Osteoblast (primary cell): ENCODE measurements at regions not wholly inside any gene's neighbourhood (a gene's known extent, or its start where the extent isn't known, plus 50 kb on each side); places are given as distances from the start of the nearest gene placed in this dataset.

Experiments
- DNase-seq: peaks from one replicate; pipeline ENCODE4 v3.0.0; 2011; ENCODE audit warnings: low spot score, mixed read lengths; ENCODE audit not compliant: insufficient read length; ENCODE audit errors: missing footprints
- H2AFZ ChIP-seq: 2 replicates; pipeline ENCODE4 v1.6.0; 2011; ENCODE audit warnings: mild to moderate bottlenecking, low read length
- H3K27ac ChIP-seq: 2 replicates; pipeline ENCODE4 v1.5.1; 2011; ENCODE audit warnings: mild to moderate bottlenecking, low read depth, low read length, moderate library complexity
- H3K27me3 ChIP-seq: 2 replicates; pipeline ENCODE4 v1.6.0; 2012; ENCODE audit warnings: mild to moderate bottlenecking, control low read depth, inconsistent platforms, low read length, moderate library complexity; ENCODE audit not compliant: insufficient read depth
- H3K36me3 ChIP-seq: 2 replicates; pipeline ENCODE4 v1.5.1; 2011; ENCODE audit warnings: mild to moderate bottlenecking, low read length, control low read depth, moderate library complexity; ENCODE audit not compliant: insufficient read depth
- H3K4me1 ChIP-seq: 2 replicates; pipeline ENCODE4 v1.5.1; 2011; ENCODE audit warnings: mild to moderate bottlenecking, low read length, control low read depth, moderate library complexity; ENCODE audit not compliant: insufficient read depth
- H3K4me2 ChIP-seq: 2 replicates; pipeline ENCODE4 v1.6.0; 2011; ENCODE audit warnings: mild to moderate bottlenecking, low read length; ENCODE audit not compliant: insufficient read depth
- H3K4me3 ChIP-seq: fragments of 200-600 bp; sonication (generic); 3 replicates; pipeline ENCODE4 v1.5.1; 2012; ENCODE audit warnings: mild to moderate bottlenecking, low read length, inconsistent platforms; ENCODE audit not compliant: insufficient read depth
- H3K79me2 ChIP-seq: 2 replicates; pipeline ENCODE4 v1.6.0; 2012; ENCODE audit warnings: mild to moderate bottlenecking, low read length, control low read depth, inconsistent platforms; ENCODE audit not compliant: insufficient read depth
- H3K9me3 ChIP-seq: 2 replicates; pipeline ENCODE4 v1.5.1; 2011; ENCODE audit warnings: low read depth, low read length, control low read depth
- H4K20me1 ChIP-seq: 2 replicates; pipeline ENCODE4 v1.6.0; 2012; ENCODE audit warnings: mild to moderate bottlenecking, low read length, control low read depth; ENCODE audit not compliant: insufficient read depth
- CTCF ChIP-seq: IDR thresholded peaks from 2 replicates; pipeline ENCODE4 v1.5.1; 2011; ENCODE audit warnings: mild to moderate bottlenecking, low read depth, low read length, moderate library complexity; ENCODE audit errors: extremely low read depth

- H3K4me2 ChIP-seq, result no peak overlapping the region
- H4K20me1 ChIP-seq, result no peaks in the 10 kb centered on the region
- DNase-seq, result no peak
Observed at GRCh38 chr4:75235359-75235951, 278.7 kb downstream of the RCHY1 start.

GRCh38 chr4:75232546-75232945 lies 281.7 kb downstream of the RCHY1 start:
- Histone ChIP-seq H3K4me1 (no peaks in the 10 kb centered on the region), H3K9me3 (no peaks in the 10 kb centered on the region), H3K79me2 (no peaks in the 10 kb centered on the region), H3K36me3 (no peaks in the 10 kb centered on the region), H3K27me3 (no peaks in the 10 kb centered on the region), H2AFZ (no peak overlapping the region), H3K4me2 (no peak overlapping the region), H4K20me1 (no peaks in the 10 kb centered on the region), H3K4me3 (no peak overlapping the region), H3K27ac (no peak overlapping the region)
- DNase-seq, result no peak
- TF ChIP-seq CTCF, result no peak

More at GRCh38 chr4:75235359-75235951, 278.7 kb downstream of the RCHY1 start:
- TF ChIP-seq CTCF, result no peak
- no peak overlapping the region for H3K4me3 ChIP-seq
- H3K79me2 ChIP-seq, result no peaks in the 10 kb centered on the region
- no peak overlapping the region for H2AFZ ChIP-seq
- H3K4me1 ChIP-seq, result no peaks in the 10 kb centered on the region
- no peaks in the 10 kb centered on the region for H3K36me3 ChIP-seq
- no peaks in the 10 kb centered on the region for H3K9me3 ChIP-seq
- no peaks in the 10 kb centered on the region for H3K27me3 ChIP-seq
- H3K27ac ChIP-seq, result no peak overlapping the region

GRCh38 chr4:75229806-75230570 lies 284.2 kb downstream of the RCHY1 start:
- no peaks in the 10 kb centered on the region for H3K9me3 ChIP-seq
- no peaks in the 10 kb centered on the region for H3K36me3 ChIP-seq
- no peaks in the 10 kb centered on the region for H3K27me3 ChIP-seq
- no peaks in the 10 kb centered on the region for H3K4me1 ChIP-seq
- H4K20me1 ChIP-seq, result no peaks in the 10 kb centered on the region
- H3K4me2 ChIP-seq, result no peak overlapping the region
- DNase-seq, result no peak
- no peak overlapping the region for H2AFZ ChIP-seq
- H3K27ac ChIP-seq, result no peak overlapping the region
- H3K4me3 ChIP-seq, result no peak overlapping the region
- no peak for TF ChIP-seq CTCF
- no peaks in the 10 kb centered on the region for H3K79me2 ChIP-seq

- Histone ChIP-seq H3K36me3 (no peaks in the 10 kb centered on the region), H3K79me2 (no peaks in the 10 kb centered on the region), H3K27me3 (no peaks in the 10 kb centered on the region), H3K4me3 (no peak overlapping the region), H3K9me3 (no peaks in the 10 kb centered on the region), H3K4me1 (no peaks in the 10 kb centered on the region), H3K27ac (no peak overlapping the region), H3K4me2 (no peak overlapping the region), H2AFZ (no peak overlapping the region), H4K20me1 (no peaks in the 10 kb centered on the region)
- DNase-seq, result no peak
- TF ChIP-seq CTCF, result no peak
Observed at GRCh38 chr4:75213480-75213879, 280.6 kb downstream of the PARM1 start.
